Thymus (tissue), 11 donors: ENCODE measurements at regions not wholly inside any gene's neighbourhood (a gene's known extent, or its start where the extent isn't known, plus 50 kb on each side); places are given as distances from the start of the nearest gene placed in this dataset.
"Not testable (repeated sequence)": the region's sequence is repeated elsewhere in the genome, so short reads cannot be mapped to it uniquely, and the experiment has no call there.

Experiments used
- DNase-seq, 9 donors: peaks; one replicate each; pipeline ENCODE4 v3.0.0-alpha.2; 2013; ENCODE audit warnings: low spot score in 9 of 9, low read depth in 6 of 9, missing footprints in 1 of 9
- H3K27ac ChIP-seq, 2 donors: one replicate each; pipeline ENCODE4 v1.5.1; 2013; ENCODE audit warnings: control low read depth in 1 of 2, low read depth in 1 of 2, low read length in 1 of 2, mild to moderate bottlenecking in 1 of 2, moderate library complexity in 1 of 2
- H3K27me3 ChIP-seq, 2 donors: one replicate each; pipeline ENCODE4 v1.5.1; 2013; ENCODE audit warnings: low read length in 1 of 2; ENCODE audit not compliant: control insufficient read depth in 2 of 2, insufficient read depth in 1 of 2
- H3K36me3 ChIP-seq, 2 donors: one replicate each; pipeline ENCODE4 v1.5.1; 2013; ENCODE audit warnings: low read length in 1 of 2, mild to moderate bottlenecking in 1 of 2, moderate library complexity in 1 of 2; ENCODE audit not compliant: control insufficient read depth in 2 of 2, insufficient read depth in 2 of 2
- H3K4me1 ChIP-seq, 2 donors: one replicate each; pipeline ENCODE4 v1.5.1; 2013; ENCODE audit warnings: low read length in 2 of 2; ENCODE audit not compliant: control insufficient read depth in 2 of 2, insufficient read depth in 2 of 2
- H3K4me3 ChIP-seq, 2 donors: one replicate each; pipeline ENCODE4 v1.5.1; 2013; ENCODE audit warnings: low read length in 2 of 2, control low read depth in 1 of 2, mild to moderate bottlenecking in 1 of 2
- H3K9me3 ChIP-seq, 2 donors: one replicate each; pipeline ENCODE4 v1.5.1; 2013; ENCODE audit warnings: low read length in 1 of 2, mild to moderate bottlenecking in 1 of 2; ENCODE audit not compliant: control insufficient read depth in 2 of 2, insufficient read depth in 1 of 2
- WGBS: extraction: QIAGEN DNeasy Blood & Tissue Kit; methylation state at CpG from one replicate; pipeline ENCODE4 v1.1.7; 2013; 5-methylcytosine and 5-hydroxymethylcytosine counted together
- donor health status: healthy.

DNA sequence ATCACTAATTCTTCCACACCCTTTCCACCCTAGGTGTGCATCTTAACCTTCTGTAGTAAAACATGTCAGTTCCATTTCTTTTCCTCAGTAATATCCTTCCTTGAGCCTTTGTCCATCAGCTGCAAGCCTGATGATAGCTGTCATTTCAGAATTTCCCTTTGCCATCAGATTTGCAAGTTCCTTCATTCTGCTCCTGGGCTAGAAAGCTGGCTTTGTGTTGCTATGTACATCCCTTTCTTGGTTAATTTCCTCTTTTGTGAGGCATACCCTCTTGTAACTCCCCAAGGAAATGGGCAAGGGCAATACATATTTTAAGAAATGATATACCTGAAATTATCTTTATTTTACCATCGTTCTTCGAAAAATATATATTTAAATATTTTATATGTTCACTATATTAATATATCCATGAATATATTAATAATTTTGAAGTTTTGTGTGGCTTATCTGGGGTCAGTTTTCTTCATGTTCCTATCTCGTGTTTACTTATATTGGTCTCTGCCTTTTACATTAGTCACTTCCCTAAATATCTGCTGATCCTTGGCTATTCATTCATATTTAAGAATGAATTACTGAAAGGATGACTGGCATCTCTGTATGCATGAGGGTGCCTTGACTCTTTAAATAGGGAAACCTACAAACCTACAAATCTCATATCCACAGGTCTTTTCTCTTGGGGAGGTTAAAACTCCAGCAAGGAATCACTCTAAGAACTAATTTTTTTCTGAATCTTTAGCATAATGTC, 143.8 kb downstream of the ZNF22 start:
- Histone ChIP-seq H3K27me3 (no peaks in the 10 kb centered on the region), H3K9me3 (no peaks in the 10 kb centered on the region), H3K4me1 (no peaks in the 10 kb centered on the region), H3K4me3 (no peak overlapping the region), H3K27ac (no peak overlapping the region), H3K36me3 (no peaks in the 10 kb centered on the region)
- WGBS: 94% methylated on average over 3 of the region's 3 CpGs
- no peak for DNase-seq

DNA sequence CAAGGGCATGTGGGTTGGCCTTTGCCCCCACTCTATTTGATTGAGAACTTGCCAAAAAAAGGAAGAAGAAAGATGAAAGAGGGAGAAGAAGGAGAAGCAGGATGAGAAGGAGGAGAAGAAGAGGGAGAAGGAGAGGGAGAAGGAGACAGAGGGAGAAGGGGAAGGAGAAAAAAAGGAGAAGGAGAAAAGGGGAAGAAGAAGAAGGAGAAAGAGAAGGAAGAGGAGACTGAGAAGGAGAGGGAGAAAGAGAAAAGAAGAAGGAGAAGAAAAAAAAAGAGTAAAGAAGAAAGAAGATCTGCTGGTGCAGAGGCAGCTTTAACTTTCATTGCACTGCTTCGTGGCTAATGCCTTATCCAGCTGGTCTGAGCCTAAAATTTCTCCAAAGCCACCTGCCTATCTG, 144.4 kb downstream of the ZNF22 start:
- H3K36me3 ChIP-seq, H3K4me3 ChIP-seq, H3K27me3 ChIP-seq, DNase-seq, H3K9me3 ChIP-seq, H3K27ac ChIP-seq, H3K4me1 ChIP-seq: not testable (repeated sequence)
- 73% methylated on average over 1 of the region's 1 CpG for WGBS

GRCh38 chr10:45147000-45147399, 146.3 kb downstream of the ZNF22 start:
- H3K9me3 ChIP-seq: no peaks in the 10 kb centered on the region
- WGBS: 63% methylated on average over 3 of the region's 3 CpGs
- no peaks in the 10 kb centered on the region for H3K4me1 ChIP-seq
- no peaks in the 10 kb centered on the region for H3K27me3 ChIP-seq
- H3K27ac ChIP-seq: no peak overlapping the region
- H3K4me3 ChIP-seq: no peak overlapping the region
- DNase-seq: no peak
- H3K36me3 ChIP-seq: no peaks in the 10 kb centered on the region

DNA sequence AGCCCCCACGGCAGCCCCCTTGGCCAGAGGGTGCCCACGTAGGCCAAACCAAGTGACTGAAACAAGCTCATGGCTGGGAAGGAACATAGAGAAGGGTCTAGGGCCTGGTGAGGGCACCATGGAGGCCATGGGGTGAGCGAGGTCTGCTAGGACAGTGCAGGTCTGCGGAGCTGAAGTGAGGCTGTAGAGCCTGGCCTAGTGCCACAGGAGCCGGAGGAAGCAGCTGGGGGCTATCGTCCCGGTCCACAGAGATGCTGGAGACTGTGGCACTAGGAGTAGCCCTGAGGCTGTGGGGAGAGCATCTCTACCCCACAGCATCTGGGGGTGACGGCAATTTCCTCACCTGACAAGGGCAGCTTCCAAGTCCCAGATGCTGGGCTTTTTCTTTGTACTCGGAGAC, 150.3 kb downstream of the ZNF22 start:
- no peaks in the 10 kb centered on the region for H3K4me1 ChIP-seq
- no peak overlapping the region for H3K4me3 ChIP-seq
- H3K27me3 ChIP-seq: no peaks in the 10 kb centered on the region
- H3K27ac ChIP-seq: no peak overlapping the region
- 95% methylated on average over 9 of the region's 9 CpGs for WGBS
- H3K36me3 ChIP-seq: no peaks in the 10 kb centered on the region
- DNase-seq: no peak
- no peaks in the 10 kb centered on the region for H3K9me3 ChIP-seq

- DNase-seq: no peak
- no peak overlapping the region for H3K4me3 ChIP-seq
- no peaks in the 10 kb centered on the region for H3K36me3 ChIP-seq
- H3K4me1 ChIP-seq: no peaks in the 10 kb centered on the region
- H3K9me3 ChIP-seq: no peaks in the 10 kb centered on the region
- WGBS: 96% methylated on average over 18 of the region's 18 CpGs
- H3K27me3 ChIP-seq: no peaks in the 10 kb centered on the region
- H3K27ac ChIP-seq: no peak overlapping the region
Measured at GRCh38 chr10:45151467-45152214, 150.9 kb downstream of the ZNF22 start.

DNA sequence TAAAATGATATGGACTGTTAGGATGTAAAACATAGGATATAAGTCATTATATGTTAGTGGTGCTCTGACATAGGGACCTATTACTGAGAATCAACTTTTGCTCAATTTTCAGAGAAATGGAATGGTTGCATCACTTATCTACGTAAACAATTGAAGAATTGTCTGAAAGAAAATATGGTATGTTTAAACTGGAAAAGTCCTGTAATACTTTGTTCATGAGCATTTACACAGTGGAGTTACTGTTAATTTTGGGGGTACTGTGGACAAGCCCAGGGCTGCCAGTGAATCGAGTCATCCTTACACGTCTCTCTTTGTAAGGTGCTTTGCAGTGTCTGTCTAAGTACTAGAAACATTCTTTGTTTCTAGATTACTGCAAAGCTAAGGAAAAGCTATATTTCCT, 152.0 kb downstream of the ZNF22 start:
- Histone ChIP-seq H3K36me3 (no peaks in the 10 kb centered on the region), H3K27me3 (no peaks in the 10 kb centered on the region), H3K9me3 (no peaks in the 10 kb centered on the region), H3K4me1 (no peaks in the 10 kb centered on the region), H3K27ac (no peak overlapping the region), H3K4me3 (no peak overlapping the region)
- WGBS: 96% methylated on average over 3 of the region's 3 CpGs
- no peak for DNase-seq

DNA sequence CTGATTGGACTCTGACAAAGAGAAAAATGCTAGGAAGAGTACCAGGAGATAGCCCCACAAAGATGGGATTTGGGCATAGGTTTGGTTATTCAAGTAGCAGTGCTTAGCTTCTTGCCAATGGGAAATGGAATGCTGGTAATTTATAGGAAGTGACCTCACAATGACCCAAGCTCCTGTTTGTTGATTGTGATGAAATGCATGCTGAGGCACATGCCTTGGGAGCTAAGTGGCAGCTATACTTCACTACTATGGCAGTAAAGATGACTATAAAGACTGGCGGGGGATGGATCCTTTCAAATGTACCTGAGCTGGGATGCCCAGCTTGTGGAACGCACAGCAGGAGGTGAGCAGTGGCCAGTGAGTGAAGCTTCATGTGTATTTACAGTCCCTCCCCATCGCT, 153.8 kb downstream of the ZNF22 start:
- no peaks in the 10 kb centered on the region for H3K4me1 ChIP-seq
- no peaks in the 10 kb centered on the region for H3K9me3 ChIP-seq
- WGBS: 97% methylated on average over 3 of the region's 3 CpGs
- no peak overlapping the region for H3K4me3 ChIP-seq
- H3K36me3 ChIP-seq: no peaks in the 10 kb centered on the region
- DNase-seq: no peak
- H3K27me3 ChIP-seq: no peaks in the 10 kb centered on the region
- no peak overlapping the region for H3K27ac ChIP-seq

DNA sequence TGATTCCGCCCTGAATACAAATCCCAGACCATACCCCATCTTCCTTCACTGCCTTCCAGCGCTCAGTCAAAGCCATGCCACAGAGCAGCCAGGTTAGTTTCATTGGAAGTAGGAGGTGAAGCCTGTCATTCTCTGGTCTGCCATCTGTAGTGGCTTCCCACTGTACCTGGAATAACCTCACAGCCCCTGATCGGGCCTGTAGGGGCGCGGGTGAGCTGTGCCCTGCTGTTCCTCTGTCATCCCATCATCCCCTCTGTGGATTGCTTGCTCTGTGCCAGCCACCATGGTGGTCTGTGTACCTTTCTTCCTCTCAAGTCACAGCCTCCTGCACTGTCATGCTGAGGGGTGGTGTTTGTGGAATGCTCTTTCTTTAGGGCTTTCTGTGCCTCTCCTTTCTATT, 155.1 kb downstream of the ZNF22 start:
- Histone ChIP-seq H3K4me3 (no peak overlapping the region), H3K9me3 (no peaks in the 10 kb centered on the region), H3K36me3 (no peaks in the 10 kb centered on the region), H3K4me1 (no peaks in the 10 kb centered on the region), H3K27ac (no peak overlapping the region), H3K27me3 (no peaks in the 10 kb centered on the region)
- WGBS: 97% methylated on average over 5 of the region's 5 CpGs
- DNase-seq: no peak

GRCh38 chr10:45160271-45160670, 155.1 kb downstream of the OR13A1 start:
- no peak for DNase-seq

More at GRCh38 chr10:45160271-45160670, 155.1 kb downstream of the OR13A1 start:
- Histone ChIP-seq H3K36me3 (no peaks in the 10 kb centered on the region), H3K4me3 (no peak overlapping the region), H3K27ac (no peak overlapping the region), H3K27me3 (no peaks in the 10 kb centered on the region), H3K4me1 (no peaks in the 10 kb centered on the region), H3K9me3 (no peaks in the 10 kb centered on the region)
- WGBS: 97% methylated on average over 1 of the region's 1 CpG
